ENCODE measurements at regions not wholly inside any gene's neighbourhood (a gene's known extent, or its start where the extent isn't known, plus 50 kb on each side); places are given as distances from the start of the nearest gene placed in this dataset.

GRCh38 chr7:153473185-153473584, 579.0 kb upstream of the DPP6 start:
- H3K4me3 ChIP-seq (ENCODE audit: low read depth, low read length): no peak overlapping the region
- no peaks in the 10 kb centered on the region for H3K9me3 ChIP-seq (ENCODE audit: control insufficient read depth, insufficient read depth, low read depth, low read length)
- POLR2A ChIA-PET: no interaction called here
- CTCF ChIA-PET: no interaction called here
- no peaks in the 10 kb centered on the region for H3K4me1 ChIP-seq (ENCODE audit: control insufficient read depth, insufficient read depth, low read length)
- no peak overlapping the region for H3K27ac ChIP-seq (ENCODE audit: extremely low read depth, low read depth, low read length)
- TF ChIP-seq ZNF701 (tag by site-specific recombination; IDR thresholded peaks at IDR 0.05): no peak
- no peak for TF ChIP-seq ZNF585B (tag by site-specific recombination; IDR thresholded peaks at IDR 0.05)
- no peak for TF ChIP-seq ZNF660 (tag by site-specific recombination; IDR thresholded peaks at IDR 0.05)
- TF ChIP-seq OVOL3 (tag by site-specific recombination; IDR thresholded peaks at IDR 0.05): no peak
- TF ChIP-seq, protein P1, sequence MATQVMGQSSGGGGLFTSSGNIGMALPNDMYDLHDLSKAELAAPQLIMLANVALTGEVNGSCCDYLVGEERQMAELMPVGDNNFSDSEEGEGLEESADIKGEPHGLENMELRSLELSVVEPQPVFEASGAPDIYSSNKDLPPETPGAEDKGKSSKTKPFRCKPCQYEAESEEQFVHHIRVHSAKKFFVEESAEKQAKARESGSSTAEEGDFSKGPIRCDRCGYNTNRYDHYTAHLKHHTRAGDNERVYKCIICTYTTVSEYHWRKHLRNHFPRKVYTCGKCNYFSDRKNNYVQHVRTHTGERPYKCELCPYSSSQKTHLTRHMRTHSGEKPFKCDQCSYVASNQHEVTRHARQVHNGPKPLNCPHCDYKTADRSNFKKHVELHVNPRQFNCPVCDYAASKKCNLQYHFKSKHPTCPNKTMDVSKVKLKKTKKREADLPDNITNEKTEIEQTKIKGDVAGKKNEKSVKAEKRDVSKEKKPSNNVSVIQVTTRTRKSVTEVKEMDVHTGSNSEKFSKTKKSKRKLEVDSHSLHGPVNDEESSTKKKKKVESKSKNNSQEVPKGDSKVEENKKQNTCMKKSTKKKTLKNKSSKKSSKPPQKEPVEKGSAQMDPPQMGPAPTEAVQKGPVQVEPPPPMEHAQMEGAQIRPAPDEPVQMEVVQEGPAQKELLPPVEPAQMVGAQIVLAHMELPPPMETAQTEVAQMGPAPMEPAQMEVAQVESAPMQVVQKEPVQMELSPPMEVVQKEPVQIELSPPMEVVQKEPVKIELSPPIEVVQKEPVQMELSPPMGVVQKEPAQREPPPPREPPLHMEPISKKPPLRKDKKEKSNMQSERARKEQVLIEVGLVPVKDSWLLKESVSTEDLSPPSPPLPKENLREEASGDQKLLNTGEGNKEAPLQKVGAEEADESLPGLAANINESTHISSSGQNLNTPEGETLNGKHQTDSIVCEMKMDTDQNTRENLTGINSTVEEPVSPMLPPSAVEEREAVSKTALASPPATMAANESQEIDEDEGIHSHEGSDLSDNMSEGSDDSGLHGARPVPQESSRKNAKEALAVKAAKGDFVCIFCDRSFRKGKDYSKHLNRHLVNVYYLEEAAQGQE (tag by site-specific recombination; IDR thresholded peaks at IDR 0.05): no peak
- H3K36me3 ChIP-seq (ENCODE audit: control insufficient read depth in 2 of 2, insufficient read depth in 1 of 2, low read length in 2 of 2): no peaks in the 10 kb centered on the region

- POLR2A ChIA-PET: no interaction called here
- H3K9me3 ChIP-seq (ENCODE audit: control insufficient read depth, insufficient read depth, low read depth, low read length): no peaks in the 10 kb centered on the region
- no peaks in the 10 kb centered on the region for H3K36me3 ChIP-seq (ENCODE audit: control insufficient read depth in 2 of 2, insufficient read depth in 1 of 2, low read length in 2 of 2)
- no peak for TF ChIP-seq SALL2 (tag by site-specific recombination; IDR thresholded peaks at IDR 0.05; ENCODE audit: borderline replicate concordance)
- TF ChIP-seq ZNF560 (tag by site-specific recombination; IDR thresholded peaks at IDR 0.05; ENCODE audit: borderline replicate concordance): no peak
- TF ChIP-seq, protein P2, sequence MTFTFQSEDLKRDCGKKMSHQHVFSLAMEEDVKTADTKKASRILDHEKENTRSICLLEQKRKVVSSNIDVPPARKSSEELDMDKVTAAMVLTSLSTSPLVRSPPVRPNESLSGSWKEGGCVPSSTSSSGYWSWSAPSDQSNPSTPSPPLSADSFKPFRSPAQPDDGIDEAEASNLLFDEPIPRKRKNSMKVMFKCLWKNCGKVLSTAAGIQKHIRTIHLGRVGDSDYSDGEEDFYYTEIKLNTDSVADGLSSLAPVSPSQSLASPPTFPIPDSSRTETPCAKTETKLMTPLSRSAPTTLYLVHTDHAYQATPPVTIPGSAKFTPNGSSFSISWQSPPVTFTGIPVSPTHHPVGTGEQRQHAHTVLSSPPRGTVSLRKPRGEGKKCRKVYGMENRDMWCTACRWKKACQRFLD (tag by site-specific recombination; IDR thresholded peaks at IDR 0.05): no peak
- TF ChIP-seq ZNF248 (tag by site-specific recombination; IDR thresholded peaks at IDR 0.05): no peak
- TF ChIP-seq ZNF561 (tag by site-specific recombination; IDR thresholded peaks at IDR 0.05; ENCODE audit: borderline replicate concordance): no peak
- TF ChIP-seq, protein P3, sequence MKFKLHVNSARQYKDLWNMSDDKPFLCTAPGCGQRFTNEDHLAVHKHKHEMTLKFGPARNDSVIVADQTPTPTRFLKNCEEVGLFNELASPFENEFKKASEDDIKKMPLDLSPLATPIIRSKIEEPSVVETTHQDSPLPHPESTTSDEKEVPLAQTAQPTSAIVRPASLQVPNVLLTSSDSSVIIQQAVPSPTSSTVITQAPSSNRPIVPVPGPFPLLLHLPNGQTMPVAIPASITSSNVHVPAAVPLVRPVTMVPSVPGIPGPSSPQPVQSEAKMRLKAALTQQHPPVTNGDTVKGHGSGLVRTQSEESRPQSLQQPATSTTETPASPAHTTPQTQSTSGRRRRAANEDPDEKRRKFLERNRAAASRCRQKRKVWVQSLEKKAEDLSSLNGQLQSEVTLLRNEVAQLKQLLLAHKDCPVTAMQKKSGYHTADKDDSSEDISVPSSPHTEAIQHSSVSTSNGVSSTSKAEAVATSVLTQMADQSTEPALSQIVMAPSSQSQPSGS (tag by site-specific recombination; IDR thresholded peaks at IDR 0.05; ENCODE audit: low read depth): no peak
- no peak for TF ChIP-seq ZNF530 (tag by site-specific recombination; IDR thresholded peaks at IDR 0.05; ENCODE audit: low read depth)
- no peak for TF ChIP-seq ZNF843 (tag by site-specific recombination; IDR thresholded peaks at IDR 0.05)
- no peak for TF ChIP-seq ZNF239 (tag by site-specific recombination; IDR thresholded peaks at IDR 0.05)
- TF ChIP-seq ZFHX2 (tag by site-specific recombination; conservative IDR thresholded peaks at IDR 0.05): no peak
- no peak for TF ChIP-seq ZSCAN30 (tag by site-specific recombination; IDR thresholded peaks at IDR 0.05)
- no peak for TF ChIP-seq ZNF175 (tag by site-specific recombination; IDR thresholded peaks at IDR 0.05)
- no peak for TF ChIP-seq KLF7 (tag by site-specific recombination; IDR thresholded peaks at IDR 0.05; ENCODE audit: borderline replicate concordance)
- no peak for TF ChIP-seq ZNF48 (tag by site-specific recombination; IDR thresholded peaks at IDR 0.05)
- no peak for TF ChIP-seq PRDM10 (tag by site-specific recombination; IDR thresholded peaks at IDR 0.05)
- TF ChIP-seq ZSCAN23 (tag by site-specific recombination; IDR thresholded peaks at IDR 0.05): no peak
- H3K27ac ChIP-seq (ENCODE audit: extremely low read depth, low read depth, low read length): no peak overlapping the region
- no peaks in the 10 kb centered on the region for H3K4me1 ChIP-seq (ENCODE audit: control insufficient read depth, insufficient read depth, low read length)
- CTCF ChIA-PET: no interaction called here
- no peak overlapping the region for H3K4me3 ChIP-seq (ENCODE audit: low read depth, low read length)
Measured at GRCh38 chr7:153475239-153475638, 577.0 kb upstream of the DPP6 start.
